Adrenal gland (tissue), 9 donors: ENCODE measurements at regions not wholly inside any gene's neighbourhood (a gene's known extent, or its start where the extent isn't known, plus 50 kb on each side); places are given as distances from the start of the nearest gene placed in this dataset.

Experiments
- DNase-seq, 7 donors: peaks; one replicate each; pipeline ENCODE4 v3.0.0-alpha.2; 2019 to 2020
- H3K27ac ChIP-seq, 5 donors: fragments of 200-600 bp; sonication (generic) in 4 of 5; 1 replicate in 3 of 5; 2 replicates in 2 of 5; pipeline versions ENCODE4 v1.5.1 to v1.8.0; 2016 to 2020; ENCODE audit warnings: mild to moderate bottlenecking in 1 of 5
- H3K27me3 ChIP-seq: fragments of 200-600 bp; 2 replicates; pipeline ENCODE4 v1.8.0; 2021
- H3K36me3 ChIP-seq, 2 donors: fragments of 200-600 bp; replicated peaks in 1 of 2; 1 replicate in 1 of 2; 2 replicates in 1 of 2; pipeline versions ENCODE4 v1.5.1 to v1.8.0; 2018 to 2022
- H3K4me1 ChIP-seq, 2 donors: fragments of 200-600 bp; replicated peaks in 1 of 2; 1 replicate in 1 of 2; 2 replicates in 1 of 2; pipeline versions ENCODE4 v1.5.1 to v1.8.0; 2018 to 2021
- H3K4me3 ChIP-seq, 4 donors: fragments of 200-600 bp; sonication (generic) in 3 of 4; one replicate each; pipeline ENCODE4 v1.5.1; 2016 to 2018
- H3K9me3 ChIP-seq, 3 donors: fragments of 200-600 bp; sonication (generic) in 1 of 3; replicated peaks in 1 of 3; 1 replicate in 2 of 3; 2 replicates in 1 of 3; pipeline versions ENCODE4 v1.5.1 to v1.8.0; 2016 to 2021
- POLR2A ChIP-seq, 2 donors: fragments of 450-650 bp; IDR thresholded peaks; one replicate each; pipeline ENCODE4 v1.6.1; 2017; ENCODE audit warnings: antibody characterized with exemption in 2 of 2, mild to moderate bottlenecking in 2 of 2, moderate library complexity in 1 of 2
- WGBS, 4 donors: extraction: QIAGEN DNeasy Blood & Tissue Kit in 2 of 4; methylation state at CpG; one replicate each; pipeline versions ENCODE4 v1.1.5 to v1.1.7; 2013 to 2017; 5-methylcytosine and 5-hydroxymethylcytosine counted together
- intact Hi-C, 2 donors: fragments of 100-400 bp; cut with DNase I; formaldehyde crosslinking; loops; one replicate each; pipeline versions ENCODE4 v1.14.1 to v1.15.0; 2022 to 2023
- TF ChIP-seq, protein P1 (sequence below), 6 experiments: fragments of 450-650 bp in 4 of 6; fragments of 200-600 bp in 2 of 6; sonication (generic) in 1 of 6; IDR thresholded peaks; 1 replicate in 5 of 6; 2 replicates in 1 of 6; pipeline versions ENCODE4 v1.5.1 to v1.8.0; 2016 to 2021; ENCODE audit warnings: antibody characterized with exemption in 6 of 6, mild to moderate bottlenecking in 2 of 6, moderate library complexity in 1 of 6
- donor health status: healthy with polysubstance abuse.
- donor health status: Bipolar disorder and iron deficiency.
- donor health status: DM: yes; HTN: yes; CAD: no.
- donor health status: DM: no; HTN: no; CAD: no.
- donor health status: DM: no; HTN: no; CAD: no.

DNA sequence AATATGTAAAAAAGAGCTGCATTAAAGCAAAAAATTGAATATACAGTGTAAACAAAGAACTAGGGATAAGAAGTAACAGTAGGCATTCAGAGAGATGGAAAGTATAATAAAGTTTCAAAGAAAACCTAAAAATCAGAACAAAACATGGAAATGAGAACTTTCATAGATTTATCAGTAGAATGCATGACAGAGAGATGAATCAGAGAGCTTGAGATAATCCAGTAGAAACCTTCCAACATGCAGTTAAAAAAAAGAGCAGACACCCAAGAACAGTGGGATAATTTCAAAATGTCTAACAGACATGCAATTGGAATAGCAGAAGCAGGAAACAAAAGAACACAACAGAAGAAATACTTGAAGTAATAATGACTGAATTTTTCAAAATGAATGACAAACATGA is 1384.2 kb downstream of the CDH11 start:
- Histone ChIP-seq H3K4me3 (no peak overlapping the region), H3K4me1 (no peaks in the 10 kb centered on the region), H3K36me3 (no peaks in the 10 kb centered on the region), H3K9me3 (no peaks in the 10 kb centered on the region), H3K27ac (no peak overlapping the region), H3K27me3 (no peaks in the 10 kb centered on the region)
- DNase-seq = no peak
- intact Hi-C loops = no loop called here
- TF ChIP-seq POLR2A (IDR thresholded peaks at IDR 0.05) = no peak
- TF ChIP-seq, protein P1, sequence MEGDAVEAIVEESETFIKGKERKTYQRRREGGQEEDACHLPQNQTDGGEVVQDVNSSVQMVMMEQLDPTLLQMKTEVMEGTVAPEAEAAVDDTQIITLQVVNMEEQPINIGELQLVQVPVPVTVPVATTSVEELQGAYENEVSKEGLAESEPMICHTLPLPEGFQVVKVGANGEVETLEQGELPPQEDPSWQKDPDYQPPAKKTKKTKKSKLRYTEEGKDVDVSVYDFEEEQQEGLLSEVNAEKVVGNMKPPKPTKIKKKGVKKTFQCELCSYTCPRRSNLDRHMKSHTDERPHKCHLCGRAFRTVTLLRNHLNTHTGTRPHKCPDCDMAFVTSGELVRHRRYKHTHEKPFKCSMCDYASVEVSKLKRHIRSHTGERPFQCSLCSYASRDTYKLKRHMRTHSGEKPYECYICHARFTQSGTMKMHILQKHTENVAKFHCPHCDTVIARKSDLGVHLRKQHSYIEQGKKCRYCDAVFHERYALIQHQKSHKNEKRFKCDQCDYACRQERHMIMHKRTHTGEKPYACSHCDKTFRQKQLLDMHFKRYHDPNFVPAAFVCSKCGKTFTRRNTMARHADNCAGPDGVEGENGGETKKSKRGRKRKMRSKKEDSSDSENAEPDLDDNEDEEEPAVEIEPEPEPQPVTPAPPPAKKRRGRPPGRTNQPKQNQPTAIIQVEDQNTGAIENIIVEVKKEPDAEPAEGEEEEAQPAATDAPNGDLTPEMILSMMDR (IDR thresholded peaks at IDR 0.05) = no peak

DNA sequence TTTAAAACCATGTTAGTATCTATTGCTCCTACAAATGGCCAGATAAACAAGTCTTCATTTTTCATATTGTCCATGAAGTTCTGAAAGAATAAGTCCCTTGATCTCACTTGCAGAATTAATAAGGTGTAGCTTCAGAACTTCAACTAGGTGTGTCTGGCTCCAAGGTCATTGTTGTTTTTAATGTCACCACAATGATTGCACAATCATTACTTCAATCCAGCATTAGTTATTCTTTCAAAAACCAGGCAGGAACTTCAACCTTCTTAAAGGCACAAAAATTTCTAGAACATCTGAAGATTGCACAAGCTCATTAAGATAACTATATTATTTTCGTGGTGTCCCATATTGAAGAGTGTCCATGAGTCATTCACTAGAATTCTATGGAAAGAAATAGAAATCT is 1386.4 kb downstream of the CDH11 start:
- WGBS, 4 donors = 59 to 73% (median 68%) methylated on average over 1 of the region's 1 CpG
- no peaks in the 10 kb centered on the region for H3K27me3 ChIP-seq
- no peaks in the 10 kb centered on the region for H3K9me3 ChIP-seq

DNA sequence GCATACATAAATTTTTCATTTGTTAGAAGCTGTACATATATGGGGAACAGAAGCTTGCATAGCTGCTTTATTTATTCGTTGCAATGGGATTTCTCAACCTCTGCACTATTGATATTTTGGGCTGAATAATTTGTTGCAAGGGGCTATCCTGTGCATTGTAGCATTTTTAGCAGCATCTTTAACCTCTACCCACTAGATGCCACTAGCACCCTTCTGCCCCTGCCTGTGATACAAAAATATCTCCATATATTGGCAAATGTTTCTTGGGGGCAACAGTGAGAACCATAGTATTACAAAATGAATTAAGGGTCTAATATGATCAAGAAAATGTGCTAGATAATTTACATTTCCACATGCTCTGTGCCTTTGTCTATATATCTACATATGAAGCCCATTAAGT is 1401.0 kb downstream of the CDH11 start:
- no peak for DNase-seq
- Histone ChIP-seq H3K9me3 (peaks cover 0 to 4% (median 0%) of the 10 kb centered on the region in 3 donors), H3K27me3 (no peaks in the 10 kb centered on the region), H3K36me3 (no peaks in the 10 kb centered on the region), H3K4me1 (peaks cover 0 to 3% of the 10 kb centered on the region in 2 donors), H3K4me3 (no peak overlapping the region), H3K27ac (no peak overlapping the region)
- TF ChIP-seq, protein P1 (IDR thresholded peaks at IDR 0.05) = peak in 1 of 6 experiments; percentile 5
- no peak for TF ChIP-seq POLR2A (IDR thresholded peaks at IDR 0.05)
- intact Hi-C loops = no loop called here
- 50 to 57% (median 53%) methylated on average over 1 of the region's 1 CpG for WGBS, 4 donors

More for the DNA sequence above, 1386.4 kb downstream of the CDH11 start:
- intact Hi-C loops = no loop called here
- Histone ChIP-seq H3K27ac (no peak overlapping the region), H3K36me3 (no peaks in the 10 kb centered on the region), H3K4me1 (no peaks in the 10 kb centered on the region), H3K4me3 (no peak overlapping the region)
- TF ChIP-seq, protein P1 (IDR thresholded peaks at IDR 0.05) = no peak
- no peak for TF ChIP-seq POLR2A (IDR thresholded peaks at IDR 0.05)
- no peak for DNase-seq

DNA sequence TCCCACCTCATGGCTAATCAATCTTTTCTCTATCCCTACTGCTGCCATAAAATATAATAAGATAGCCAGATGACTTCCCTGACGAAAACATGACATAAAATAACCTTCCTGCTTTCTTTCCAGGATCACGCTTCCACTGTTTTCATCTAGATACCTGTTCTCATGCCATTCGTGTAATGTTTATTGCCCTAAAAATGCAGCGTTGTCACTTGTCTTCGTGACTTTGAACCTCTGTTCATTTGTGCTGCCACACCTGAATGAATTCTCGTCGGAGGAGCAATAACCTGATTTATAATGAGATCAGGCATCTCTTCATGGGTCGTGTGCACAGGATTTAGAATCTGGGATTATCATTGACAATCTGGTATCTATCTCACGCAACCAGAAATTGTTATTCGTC is 1401.9 kb downstream of the CDH11 start:
- H3K4me1 ChIP-seq = peaks cover 0 to 3% of the 10 kb centered on the region in 2 donors
- no peaks in the 10 kb centered on the region for H3K27me3 ChIP-seq
- no peaks in the 10 kb centered on the region for H3K36me3 ChIP-seq
- peaks cover 0 to 4% (median 0%) of the 10 kb centered on the region in 3 donors for H3K9me3 ChIP-seq
- intact Hi-C loops = no loop called here
- H3K27ac ChIP-seq = no peak overlapping the region
- H3K4me3 ChIP-seq = no peak overlapping the region
- no peak for DNase-seq
- 77 to 88% (median 78%) methylated on average over 10 of the region's 10 CpGs for WGBS, 4 donors
- TF ChIP-seq, protein P1 (IDR thresholded peaks at IDR 0.05) = no peak
- TF ChIP-seq POLR2A (IDR thresholded peaks at IDR 0.05) = no peak
